ENCODE measurements at regions not wholly inside any gene's neighbourhood (a gene's known extent, or its start where the extent isn't known, plus 50 kb on each side); places are given as distances from the start of the nearest gene placed in this dataset.
"Not testable (repeated sequence)": the region's sequence is repeated elsewhere in the genome, so short reads cannot be mapped to it uniquely, and the experiment has no call there.

DNA sequence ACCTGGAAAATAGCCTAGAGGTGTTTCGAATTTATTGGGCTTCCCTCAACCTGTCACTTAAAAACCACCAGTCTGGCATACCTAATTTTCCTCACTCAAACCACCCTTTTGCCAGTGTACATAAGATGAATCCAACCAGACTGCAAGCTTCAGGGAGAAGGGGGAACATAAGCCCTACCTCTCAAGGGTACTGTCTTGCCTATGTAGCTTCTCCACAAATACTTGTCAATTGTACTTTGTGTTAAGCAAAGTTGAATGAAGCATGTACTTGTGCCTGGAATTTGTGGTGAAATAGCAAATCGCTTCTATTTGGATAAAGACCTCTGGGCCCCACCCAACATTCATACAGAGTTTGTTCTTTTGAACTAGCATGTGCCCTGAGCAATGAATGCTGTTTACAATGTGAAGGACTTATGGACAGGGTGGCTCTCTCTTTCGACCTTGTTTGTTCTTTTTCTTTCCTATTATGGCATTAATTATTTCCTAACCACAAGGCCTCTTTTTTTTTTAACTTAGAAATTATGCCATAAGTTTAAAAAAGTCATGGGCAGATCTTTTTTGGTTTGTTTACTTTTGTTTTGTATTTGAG lies 580.2 kb downstream of the EBF1 start:
- no peak for DNase-seq (ENCODE audit: low spot score)

DNA sequence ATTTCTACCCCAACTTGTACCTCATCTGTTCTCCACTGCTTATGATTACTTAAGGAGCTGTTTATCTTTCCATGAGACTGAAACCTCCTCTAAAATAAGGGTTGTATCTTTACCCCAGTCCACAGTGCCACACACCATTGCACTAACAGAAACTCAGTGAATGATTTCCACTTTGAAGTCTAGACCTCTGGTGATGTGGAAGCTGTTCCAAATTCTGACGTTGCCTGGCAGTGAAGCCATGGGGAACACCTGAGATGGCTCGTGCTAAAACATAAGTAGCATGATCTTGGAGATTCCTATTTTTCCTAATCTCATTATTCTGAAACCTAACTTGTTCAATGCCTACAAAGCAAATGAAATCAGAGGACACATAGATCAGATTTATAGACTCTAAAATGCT lies 583.2 kb downstream of the EBF1 start:
- no peak for DNase-seq (ENCODE audit: low spot score)

DNA sequence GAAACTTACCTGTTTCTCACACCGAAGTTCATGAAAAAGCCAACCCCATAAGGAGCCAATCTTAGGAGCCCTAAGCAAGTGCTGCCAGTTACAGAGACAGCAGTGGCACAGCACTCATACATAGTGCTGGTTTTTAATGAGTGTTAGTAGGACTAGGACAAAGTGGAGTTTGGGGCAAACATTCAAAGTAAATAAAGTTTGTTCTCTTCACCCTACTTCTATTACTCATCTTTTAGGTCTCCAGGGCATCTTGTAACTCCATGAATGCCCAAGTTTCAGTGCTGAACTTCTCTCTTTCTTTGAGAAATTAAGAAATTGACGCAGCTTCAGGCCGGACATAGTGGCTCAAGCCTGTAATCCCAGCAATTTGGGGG lies 584.7 kb downstream of the EBF1 start:
- no peak for DNase-seq (ENCODE audit: low spot score)

DNA sequence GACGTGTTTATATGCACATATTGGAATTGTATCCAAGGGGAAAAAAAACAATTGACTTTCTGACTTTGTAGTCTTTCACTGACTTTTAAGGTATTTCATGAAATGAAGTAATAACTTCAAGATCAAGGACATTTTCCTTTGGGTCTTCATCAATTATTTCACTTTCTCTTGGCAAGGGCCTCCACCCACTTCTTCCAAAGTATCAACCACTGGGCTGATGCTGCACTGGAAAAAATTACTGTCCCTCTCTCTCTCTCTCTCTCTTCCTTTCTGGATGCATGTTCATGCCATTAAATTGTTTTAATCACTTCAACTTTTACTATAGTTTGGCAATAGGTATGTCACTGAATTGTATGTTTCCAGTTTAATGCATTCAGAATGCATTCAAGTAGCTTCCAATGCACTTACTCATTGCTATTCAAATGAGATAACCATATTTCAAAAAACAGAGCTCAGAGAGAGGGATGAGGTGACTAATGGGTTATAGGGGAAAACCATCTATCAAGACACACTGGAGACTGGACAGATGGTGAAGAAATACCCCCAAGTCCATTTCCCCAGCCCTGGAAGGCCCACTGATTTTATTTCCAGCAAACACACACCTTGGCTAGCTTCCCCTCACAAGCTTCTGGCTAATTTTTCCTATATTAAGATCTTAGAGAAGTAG lies 585.3 kb downstream of the EBF1 start:
- DNase-seq (ENCODE audit: low spot score) = no peak

DNA sequence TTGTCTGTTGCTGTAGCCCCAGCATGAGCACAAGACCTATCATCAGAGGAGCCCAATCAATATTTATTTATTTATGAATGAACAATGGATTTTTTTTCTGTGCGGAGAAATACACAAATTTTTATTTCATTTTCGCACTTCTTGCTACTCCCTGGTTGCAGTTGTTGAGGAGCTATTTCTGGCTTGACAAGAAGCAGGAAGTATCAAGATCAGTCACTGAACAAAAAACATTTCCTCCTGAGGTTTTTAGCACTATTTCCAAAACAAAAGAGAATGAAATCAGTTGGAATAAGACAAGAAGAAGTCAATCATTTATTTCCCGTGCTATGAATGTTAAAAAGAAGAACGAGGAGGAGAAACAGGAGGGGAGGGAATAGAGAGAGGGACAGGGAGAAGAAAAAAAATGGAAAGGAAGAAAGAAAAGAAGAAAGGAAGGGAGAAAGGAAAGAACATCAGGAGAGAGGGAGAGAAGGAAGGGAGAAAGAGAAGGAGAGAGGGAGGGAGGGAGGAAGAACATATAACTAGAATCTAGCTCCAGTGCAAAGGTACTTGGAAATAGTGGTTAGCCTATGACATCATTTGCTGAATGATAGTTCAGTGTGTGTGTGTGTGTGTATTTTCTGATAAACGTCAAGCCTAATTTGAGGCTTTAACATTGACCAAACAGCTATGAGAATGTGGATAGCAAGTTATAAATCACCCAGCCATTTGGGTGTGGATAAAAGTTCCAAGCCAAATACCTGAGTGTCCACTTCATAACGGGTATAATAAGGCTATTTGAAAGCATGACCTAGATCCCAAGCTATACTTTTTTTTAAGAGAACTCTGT lies 586.0 kb downstream of the EBF1 start:
- DNase-seq (ENCODE audit: low spot score) = no peak

DNA sequence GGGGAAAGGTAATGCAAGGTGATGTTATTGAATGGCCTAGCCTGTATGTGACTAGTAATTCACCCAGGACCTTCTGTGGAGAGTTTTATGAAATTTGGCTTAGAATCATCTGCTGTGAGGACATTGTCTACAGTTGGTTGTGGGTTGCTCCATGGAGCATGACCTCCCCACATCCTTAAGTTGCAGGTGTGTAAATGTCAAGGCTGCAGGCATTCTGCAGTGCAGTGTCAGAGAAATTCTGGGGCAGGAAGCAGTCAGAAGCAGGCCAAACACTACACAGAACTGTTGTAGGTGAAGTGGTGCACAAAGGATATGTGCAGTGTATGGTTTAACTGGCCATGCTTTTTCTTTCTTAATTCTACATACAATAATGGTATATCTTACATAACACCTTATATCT lies 588.3 kb downstream of the EBF1 start:
- no peak for DNase-seq (ENCODE audit: low spot score)

DNA sequence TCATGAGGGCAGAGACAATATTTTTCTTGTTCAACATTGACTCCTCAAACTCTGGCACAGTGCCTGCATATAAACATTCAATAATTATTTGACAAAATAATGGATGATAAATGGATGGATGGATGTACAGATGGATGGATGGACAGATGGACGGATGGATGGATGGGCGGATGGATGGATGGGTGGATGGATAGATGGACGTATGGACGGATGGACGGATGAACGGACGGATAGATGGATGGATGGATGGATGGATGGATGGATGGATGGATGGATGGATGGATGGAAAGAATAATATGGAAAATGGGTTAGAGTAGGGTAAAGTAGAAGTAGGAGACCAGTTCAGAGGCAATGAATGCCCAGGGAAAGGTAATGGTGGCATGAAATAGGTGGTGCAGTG lies 589.2 kb downstream of the EBF1 start:
- DNase-seq (ENCODE audit: low spot score) = no peak

DNA sequence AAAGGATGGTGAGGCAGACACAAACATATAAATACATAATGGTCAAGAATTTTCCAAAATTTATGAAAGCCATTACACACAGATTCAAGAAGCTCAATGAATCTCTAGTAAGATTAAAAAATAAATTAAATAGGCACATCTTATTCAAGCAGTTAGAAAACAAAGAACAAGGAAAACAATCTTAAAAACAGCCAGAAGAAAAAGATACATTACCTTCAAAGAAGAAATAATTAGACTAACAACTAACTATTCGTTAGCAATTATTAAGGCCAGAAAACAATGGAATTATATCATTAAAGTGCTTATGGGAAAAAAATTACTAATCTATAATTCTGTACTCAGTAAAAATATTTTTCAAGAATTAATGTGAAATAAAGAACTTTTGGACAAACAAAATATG lies 593.1 kb downstream of the EBF1 start:
- no peak for DNase-seq (ENCODE audit: low spot score)

DNA sequence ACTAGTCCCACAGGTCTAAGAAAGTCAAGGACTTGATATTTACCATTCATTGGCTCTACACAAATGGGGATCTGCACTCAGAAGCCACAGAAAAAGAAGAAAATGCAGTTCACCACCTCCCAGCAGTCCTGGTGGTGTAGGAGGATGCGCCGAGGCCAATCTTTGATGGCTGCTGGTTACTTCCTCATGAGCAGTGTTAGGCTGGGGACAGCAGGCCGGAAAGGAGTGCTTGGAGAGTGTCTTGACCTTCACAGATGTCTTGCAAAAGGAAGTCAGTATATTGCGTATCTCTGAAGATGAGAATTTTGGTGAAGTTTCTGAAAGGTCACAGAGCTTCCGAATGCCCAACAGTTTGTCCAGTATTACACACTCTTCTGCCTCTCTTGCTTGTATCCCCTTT lies 597.0 kb downstream of the EBF1 start:
- DNase-seq (ENCODE audit: low spot score) = no peak

DNA sequence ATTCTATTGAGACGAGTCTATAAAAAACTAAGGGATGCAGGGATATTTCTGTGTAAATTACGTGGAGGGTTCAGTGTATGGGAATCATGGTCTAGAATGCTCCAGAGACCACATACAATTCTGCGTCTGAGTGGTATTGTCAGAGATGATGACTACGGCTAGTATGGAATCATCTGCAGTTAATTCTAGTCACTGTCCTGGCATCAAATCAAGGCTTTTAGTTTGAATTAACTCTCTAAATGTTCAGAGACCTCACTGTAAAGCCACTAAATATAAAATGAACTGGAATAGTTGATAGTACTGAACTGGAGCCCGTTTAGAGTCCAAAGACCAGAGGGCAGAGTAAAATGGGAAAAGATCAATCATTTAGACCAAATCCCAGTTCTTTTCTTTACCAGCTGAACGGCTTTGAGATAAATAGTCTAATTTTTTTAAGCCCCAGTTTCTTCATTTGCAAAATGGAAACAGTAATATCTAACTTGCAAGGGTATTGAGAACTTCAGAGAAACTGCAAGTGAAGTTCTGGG lies 599.8 kb downstream of the EBF1 start:
- no peak for DNase-seq (ENCODE audit: low spot score)

DNA sequence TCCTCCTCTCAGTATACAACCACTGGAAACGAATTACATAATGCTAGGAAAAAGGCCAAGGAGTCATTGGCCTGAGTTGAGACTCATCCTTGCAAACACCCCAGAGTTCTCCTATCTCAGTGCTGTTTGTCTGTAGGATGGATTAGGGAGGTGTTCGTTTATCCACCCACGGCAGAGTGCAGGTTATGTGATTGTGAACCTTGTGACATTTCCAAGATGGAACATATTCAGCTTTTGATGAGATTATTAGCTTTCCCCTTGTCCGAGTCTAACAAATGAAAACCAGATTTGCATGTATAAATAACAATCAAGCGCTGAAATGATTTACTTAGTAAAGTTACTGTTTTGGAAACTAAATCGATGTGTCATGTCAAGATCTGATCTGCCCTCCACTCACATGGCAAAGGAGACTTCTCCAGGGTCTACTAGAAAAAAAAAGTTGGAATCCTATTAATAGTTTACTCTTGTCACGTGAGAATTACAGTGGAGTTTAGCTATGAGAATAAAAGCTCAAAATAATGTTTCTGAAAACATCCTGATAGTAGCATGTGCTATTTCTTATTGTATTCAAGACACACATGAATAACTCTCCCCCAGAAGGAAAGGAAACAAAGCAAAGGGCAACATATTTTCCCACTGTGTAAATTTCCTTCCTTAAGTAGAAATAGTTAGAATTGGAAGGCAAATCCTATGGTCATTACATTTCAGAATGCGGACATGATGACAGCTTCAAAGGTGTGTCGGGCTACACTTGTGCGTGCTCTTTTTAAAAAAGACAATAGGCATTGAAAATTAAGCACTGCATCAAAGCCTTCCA lies 600.4 kb downstream of the EBF1 start:
- DNase-seq (ENCODE audit: low spot score) = no peak

DNA sequence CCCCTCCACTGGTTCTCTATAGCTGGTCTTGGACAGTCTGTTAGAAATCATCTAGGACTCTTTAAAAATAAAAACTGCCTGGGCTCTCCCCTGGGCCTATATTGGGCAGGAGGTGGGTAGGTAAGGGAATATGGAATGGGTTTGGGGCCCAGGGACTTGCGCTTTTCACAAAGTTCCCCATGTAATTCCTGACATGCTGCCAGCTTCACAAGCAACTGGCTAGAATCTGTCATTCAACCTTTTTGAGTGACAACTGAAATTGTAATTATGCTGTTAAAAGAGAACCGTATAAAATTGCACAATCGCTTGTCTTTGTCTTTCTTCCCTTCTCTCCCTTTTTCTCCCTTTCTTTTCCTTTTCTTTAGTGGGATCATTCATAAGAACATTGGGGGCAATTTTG lies 603.1 kb downstream of the EBF1 start:
- no peak for DNase-seq (ENCODE audit: low spot score)

DNA sequence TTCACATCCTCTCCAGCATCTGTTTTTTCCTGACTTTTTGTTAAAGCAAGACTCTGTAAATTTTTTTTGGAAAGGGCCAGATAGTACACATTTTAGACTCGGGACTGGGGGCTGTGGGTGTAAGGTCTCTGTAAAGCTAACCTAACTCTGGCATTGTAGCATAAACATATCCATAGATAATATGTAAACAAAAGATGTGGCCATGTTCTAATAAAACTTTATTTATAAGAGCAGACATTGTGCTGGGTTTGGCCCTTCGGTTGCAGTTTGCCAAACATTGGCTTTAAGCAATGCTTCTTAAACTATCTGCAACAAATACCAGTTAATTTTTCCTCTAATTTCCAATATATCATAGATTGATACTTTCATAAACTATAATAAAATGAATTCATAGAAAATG lies 605.2 kb downstream of the EBF1 start:
- no peak for DNase-seq (ENCODE audit: low spot score)

DNA sequence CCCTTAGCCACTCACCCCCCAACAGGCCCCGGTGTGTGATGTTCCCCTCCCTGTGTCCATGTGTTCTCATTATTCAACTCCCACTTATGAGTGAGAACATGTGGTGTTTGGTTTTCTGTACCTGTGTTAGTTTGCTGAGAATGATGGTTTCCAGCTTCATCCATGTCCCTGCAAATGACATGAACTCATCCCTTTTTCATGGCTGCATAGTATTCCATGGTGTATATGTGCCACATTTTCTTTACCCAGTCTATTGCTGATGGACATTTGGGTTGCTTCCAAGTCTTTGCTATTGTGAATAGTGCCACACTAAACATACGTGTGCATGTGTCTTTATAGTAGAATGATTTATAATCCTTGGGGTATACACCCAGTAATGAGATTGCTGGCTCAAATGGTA lies 605.7 kb downstream of the EBF1 start:
- not testable (repeated sequence) for DNase-seq (ENCODE audit: low spot score)

DNA sequence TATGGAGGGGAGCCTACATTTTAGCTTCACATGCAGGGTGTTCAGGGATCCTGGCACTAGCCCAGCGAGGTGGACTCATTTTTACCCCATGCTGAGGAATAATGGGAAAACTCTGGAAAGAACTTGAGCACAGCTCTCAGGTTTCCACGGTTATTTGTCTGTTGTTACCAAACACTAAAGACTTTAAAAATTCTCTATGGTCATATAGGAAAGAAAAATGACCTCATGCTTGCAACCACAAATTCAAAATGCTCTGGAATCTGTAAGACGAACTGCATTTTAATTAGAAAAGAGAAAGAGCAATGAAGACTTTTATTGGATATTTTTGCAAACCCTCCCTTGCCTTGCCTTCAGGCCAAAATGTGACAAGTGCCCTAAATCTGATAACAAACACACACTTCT lies 606.9 kb downstream of the EBF1 start:
- no peak for DNase-seq (ENCODE audit: low spot score)

DNA sequence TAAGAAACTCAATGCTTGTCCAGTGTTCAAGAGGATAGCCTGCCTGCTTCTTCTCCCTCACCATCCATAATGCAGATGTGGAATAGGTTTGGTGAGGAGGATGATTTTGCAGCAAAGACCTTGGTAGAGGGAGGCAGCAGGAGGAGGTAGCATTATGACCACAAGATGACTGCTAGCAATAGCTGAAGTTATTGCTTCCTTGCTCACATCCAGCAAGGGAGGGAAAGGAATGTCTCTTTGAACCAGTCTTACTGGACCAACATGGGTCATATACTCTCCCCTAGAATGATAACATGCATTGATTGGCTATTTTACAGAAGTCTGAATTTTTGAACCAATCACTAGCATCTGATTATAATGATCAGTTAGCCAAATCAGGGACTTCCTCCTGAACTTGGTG lies 607.6 kb downstream of the EBF1 start:
- no peak for DNase-seq (ENCODE audit: low spot score)

DNA sequence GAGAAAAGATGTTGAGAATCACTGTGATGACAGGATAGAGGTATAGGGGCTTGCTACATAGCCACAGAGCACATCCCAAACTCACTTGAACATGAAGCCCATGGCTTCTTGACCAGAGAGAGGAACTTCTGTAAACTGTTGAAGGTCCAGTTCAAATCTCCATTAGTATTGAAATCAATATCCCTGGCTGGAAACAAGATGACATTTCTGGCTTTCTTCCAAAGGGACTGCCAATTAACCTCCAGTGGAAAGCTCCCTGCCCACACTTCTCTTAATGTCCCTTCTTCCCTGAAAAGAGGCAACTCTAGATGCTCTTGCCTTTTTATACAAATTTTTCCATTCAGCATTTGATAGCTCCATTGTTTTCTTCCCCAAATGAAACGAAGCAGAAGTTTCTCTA lies 612.1 kb downstream of the EBF1 start:
- DNase-seq (ENCODE audit: low spot score) = no peak

DNA sequence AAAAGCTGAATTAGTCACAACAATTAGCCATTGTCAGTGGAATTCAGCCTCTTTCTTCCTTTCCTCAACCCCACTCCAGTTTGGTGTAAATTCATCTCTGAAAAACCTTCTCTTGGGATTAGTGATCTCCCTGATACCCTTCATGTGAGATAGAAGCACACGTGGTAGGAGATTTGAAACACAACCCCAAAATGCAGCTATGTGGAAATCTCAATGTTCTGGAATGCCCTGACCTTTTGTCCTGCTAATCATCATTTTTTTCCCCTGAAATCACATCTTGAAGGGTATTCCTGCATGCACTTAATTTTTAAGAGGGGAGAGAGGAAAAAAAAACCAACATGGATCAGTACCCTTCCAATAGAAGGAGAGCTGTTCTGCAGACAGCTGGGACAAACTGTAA lies 612.6 kb downstream of the EBF1 start:
- DNase-seq (ENCODE audit: low spot score) = no peak

DNA sequence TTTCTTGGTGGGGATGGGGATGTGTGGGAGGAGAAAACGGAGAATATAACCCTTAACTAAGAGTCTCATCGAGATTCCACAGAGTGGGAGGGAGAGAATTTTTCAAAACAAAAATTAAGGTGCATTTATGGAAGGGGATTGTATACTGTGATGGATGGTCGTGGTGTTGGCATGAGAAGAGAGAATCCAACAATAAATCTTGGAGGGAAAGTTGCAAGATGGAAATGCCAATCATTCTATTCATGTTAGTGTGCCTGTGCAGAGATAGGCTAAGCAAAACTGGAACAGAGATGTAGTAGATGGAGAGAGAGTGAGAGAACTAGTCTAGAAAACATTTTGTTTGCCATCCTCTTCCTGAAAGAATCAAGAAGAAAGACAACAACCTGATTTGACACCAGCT lies 613.1 kb downstream of the EBF1 start:
- no peak for DNase-seq (ENCODE audit: low spot score)

DNA sequence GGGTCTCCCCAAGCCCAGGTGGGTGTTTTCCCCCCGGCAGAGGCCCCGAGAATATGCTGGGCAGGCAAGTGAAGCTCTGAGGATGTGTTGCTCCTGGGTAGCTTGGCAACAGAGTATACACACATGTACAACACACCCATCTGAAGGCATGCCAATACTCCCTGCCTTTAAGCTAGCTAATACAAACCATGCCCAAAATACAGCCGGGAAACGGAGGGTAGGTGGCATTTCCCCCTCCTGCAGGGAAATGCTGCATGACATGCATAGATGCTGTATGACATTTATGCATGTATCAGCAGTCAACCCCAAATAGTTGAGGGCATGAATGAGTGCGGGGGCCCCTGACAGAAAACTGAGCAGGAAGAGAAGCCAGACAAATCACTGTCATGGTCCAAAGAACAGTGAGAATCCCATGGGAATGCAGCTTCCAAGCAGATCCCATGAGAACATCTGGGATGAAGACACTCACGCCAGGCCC lies 614.1 kb downstream of the EBF1 start:
- DNase-seq (ENCODE audit: low spot score) = no peak

DNA sequence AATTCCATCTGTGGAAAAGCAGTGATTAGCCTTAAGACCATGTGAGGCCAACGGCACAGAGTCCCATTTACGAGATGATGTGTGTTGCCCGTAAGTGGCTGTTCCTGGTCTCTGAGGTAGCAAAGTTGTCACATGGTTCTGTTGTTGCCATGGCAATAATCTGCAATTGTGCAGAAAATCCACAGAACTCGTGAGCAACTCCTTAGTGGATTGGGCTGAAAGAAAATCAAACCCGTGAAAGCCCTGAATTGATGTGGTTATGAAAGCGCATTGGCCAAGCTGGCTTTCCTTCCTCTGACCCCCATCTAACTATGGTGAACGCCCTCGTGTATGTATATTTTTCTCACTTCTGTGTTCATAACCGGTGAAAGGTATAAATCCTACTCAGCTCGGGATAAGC lies 614.7 kb downstream of the EBF1 start:
- DNase-seq (ENCODE audit: low spot score) = no peak

DNA sequence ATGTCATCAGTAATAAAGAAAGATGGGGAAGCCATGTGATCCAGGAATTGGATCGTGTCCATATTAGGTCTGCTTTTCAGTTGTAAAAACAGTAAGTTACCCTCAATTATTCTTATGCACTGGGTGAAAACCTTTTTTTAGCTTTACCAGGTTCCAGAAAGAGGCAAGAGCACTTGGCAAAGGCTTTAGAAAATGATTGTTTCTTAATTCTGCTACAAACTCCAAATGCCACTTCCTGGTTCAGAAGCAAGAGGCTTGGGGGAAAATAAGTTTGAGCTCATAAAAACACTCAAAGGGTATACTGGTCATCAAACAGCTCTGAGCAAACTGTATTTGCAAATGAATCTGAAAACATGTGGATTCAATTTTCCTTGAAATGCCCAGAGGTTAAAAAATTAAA lies 615.6 kb downstream of the EBF1 start:
- DNase-seq (ENCODE audit: low spot score) = no peak
